GM04504 (cell line): ENCODE measurements at regions not wholly inside any gene's neighbourhood (a gene's known extent, or its start where the extent isn't known, plus 50 kb on each side); places are given as distances from the start of the nearest gene placed in this dataset.

Experiments used
- DNase-seq: peaks from one replicate; pipeline ENCODE4 v3.0.0-alpha.2; 2012; ENCODE audit warnings: low read depth

DNA sequence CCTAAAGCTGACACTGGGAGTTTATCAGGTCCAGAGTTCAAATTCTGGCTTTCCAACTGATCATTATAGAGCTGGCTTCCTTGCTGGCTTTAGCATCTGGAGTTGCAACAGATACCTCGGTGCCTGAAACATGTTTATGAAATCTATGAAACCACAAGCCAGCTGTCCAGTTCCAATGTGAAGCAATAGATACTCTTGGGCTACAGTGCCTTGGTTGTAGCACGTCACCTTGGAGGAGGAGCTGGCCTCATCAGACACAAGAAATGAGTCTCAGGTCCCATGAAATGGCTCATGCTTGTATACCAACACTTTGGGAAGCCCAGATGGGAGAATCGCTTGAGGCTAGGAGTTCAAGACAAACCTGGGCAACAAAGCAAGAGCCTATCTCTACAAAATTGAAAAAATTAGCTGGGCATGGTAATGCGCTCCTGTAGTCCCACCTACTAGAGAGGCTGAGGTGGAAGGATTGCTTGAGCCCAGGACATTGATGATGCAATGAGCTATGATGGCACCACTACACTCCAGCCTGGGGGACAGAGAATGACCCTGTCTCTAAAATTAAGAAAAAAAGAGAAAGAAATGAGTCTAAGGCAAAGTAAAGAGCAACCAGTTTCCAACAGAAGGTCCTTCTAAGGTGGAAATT is 132.5 kb upstream of the ZNF648 start:
- DNase-seq: peak; percentile 81

DNA sequence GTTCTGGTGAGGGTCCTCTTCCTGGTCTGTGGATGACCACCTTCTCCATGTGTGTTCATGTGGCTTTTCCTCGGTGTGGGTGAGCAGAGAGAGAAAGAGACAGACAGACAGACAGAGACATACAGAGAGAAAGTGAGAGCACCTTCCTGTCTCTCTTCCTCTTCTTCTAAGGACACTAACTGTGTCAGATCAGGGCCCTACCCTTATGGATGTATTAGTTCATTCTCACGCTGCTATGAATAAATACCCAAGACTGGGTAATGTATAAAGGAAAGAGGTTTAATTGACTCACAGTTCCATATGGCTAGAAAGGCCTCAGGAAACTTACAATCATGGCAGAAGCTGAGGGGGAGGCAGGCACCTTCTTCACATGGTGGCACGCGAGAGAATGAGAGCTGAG is 131.5 kb upstream of the ZNF648 start:
- no peak for DNase-seq

DNA sequence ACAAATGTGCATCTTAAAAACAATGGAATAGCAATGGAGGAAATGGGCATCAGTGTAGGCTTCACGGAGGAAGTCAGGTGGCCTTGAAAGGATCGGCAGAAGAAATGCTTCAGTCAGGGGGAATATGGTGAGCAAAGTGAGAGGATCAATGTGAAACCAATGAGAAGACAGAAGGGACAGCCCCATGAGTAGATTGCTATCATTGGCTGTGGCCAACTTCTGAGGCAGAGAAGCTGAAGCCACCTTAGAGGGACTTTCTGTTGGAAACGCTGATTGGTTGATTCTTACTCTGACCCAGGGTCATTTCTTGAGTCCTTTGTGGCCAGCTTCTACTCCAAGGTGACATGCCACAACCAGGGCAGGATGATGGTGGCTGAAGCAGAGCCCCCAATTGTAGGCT is 130.7 kb upstream of the ZNF648 start:
- DNase-seq: no peak

DNA sequence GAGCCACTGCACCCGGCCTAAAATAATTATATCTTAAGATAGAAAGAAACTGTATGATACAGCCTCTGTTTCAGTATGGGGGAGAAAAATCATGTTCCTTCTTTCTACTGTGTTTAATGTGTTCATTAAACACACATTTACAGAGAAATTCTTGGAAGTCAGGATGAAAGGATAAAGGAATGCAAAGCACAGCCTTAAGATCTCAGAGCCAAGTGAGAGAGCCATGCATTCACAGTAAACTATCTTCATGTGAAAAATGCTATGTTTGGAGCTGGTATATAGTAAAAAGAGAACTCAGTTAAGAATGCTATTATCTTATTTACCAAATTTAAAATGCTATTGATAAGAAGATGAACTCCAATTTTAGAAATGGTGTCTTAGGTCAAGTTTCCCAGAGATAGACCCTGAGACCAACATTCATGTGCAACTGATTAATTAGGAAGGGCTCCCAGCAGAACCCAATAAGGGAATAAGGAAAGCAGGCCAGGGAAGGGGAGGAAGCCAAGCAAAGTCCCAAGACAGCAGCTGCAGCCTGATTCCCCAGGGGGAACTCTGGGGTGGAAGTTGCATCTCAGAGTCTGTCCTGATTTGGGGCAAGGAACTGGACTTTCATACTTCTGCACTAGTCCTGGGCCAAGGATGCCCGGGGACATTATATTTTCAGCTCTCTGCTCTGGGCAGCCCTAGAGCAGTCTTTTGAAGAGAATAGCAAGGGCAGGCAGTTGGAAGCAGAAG is 130.0 kb upstream of the ZNF648 start:
- no peak for DNase-seq

DNA sequence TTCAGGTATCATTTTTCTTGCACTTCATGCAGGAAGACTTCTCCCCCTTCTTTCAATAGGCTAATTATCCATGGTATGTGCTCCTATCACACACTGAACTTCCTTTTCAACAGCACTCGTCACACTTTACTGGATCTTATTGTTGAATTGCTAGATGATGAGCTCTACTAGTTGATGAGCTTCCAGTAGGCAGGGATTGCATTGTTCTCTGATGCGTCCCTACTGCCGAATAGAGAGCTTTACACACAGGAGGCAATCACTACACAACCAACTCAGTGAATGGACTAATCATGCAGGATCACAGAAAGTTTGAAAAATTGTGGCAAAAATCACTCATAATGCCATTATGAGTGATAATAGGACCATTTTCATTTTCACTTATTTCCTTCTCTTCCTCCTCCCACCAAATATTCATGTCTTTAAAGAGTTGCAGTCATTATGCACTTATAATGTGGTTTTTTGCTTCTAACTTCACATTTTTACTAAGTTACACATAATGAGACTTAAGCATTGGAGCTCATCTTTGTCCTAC is 128.1 kb upstream of the ZNF648 start:
- no peak for DNase-seq

DNA sequence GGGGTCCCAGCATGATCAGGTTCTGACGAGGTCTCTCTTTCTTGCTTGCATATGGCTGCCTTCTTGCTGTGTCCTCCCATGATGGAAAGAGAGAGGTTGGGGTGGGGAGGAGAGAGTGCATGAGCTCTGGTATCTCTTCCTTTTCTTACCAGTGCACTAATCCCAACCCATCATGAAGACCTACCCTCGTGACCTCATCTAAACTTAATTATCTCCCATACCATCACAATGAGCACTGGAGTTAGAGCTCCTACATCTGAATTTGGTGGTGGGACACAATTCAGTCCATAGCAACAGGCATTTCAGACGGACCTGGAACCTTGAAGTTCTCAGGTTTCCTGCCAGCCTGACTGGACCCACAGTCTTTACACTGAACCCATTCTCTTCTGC is 125.2 kb upstream of the ZNF648 start:
- no peak for DNase-seq

DNA sequence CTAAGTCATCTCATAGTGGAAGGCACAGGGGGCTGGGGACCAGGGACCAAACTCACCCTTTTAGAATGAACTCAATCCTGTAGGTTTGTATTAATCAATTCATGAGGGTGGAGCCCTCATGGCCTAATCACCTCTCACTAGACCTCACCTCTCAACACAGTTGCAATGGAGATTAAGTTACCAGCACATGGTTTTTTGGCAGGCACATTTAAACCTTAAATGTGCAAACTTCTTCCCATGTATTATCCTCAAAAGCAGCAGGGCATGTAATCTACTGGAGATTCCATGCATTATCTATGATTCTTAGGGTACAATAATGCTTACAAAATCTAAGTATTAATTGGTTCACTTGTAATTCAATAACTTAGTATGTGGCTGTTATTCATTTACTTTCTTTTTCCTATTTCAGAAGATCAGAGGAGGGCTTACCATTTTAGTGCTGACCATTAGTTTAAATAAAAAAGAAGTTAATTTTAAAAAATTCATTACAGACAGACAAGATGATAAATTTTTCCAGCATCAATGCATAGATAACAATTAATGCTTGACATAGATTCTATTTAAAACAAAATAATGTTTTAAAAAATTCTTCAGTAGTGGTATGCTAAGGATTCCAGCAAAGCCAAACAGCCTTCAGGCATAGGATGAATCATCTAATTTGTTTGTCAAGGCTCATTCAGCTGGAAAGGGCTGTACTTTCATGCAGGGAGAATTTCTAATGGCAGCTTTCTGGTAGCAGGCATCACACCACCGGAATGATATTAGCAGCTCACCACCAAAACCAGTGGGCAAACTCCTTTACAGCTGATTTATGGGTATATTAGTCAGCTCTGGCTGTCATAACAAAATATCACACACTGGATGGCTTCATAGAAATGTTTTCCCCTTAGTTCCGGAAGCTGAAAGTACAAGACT is 124.6 kb upstream of the ZNF648 start:
- DNase-seq: peak; percentile 73

DNA sequence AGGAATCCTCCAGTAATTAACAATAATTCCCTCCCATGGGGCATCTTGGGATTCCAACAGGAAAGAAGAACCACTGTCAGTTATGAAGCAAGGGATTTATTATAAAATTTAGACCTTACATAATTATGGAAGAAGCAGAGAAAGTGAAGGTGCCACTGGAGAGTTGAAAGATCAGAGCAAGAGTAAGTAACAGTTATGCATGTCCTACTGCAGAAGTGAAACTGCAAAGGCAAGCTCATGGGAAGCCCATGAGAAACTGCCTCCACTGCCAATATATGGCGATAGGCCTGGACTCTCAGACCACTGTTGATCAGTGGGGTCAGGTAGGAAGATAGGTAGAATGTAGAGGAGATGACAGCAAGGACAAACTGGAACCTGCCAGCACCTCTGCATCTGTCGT is 123.6 kb upstream of the ZNF648 start:
- no peak for DNase-seq

DNA sequence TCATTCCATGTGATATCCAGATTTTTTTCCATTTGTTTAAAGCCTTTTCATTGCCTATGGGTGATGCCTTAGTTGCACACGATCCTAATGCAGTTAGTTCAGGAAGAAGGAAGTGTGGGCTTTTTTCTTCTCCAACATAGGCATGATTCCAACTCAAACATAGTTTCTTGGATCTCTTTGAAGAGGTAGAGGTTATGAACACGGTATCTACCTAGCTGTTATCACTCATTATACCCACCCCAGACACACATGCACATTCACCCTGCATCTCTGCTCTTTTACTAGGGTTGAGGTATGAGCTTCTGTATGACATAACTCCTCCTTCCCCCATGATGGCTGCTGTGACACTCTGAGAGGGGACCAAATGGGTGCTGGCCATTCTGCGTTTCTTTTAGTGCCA is 122.1 kb upstream of the ZNF648 start:
- no peak for DNase-seq

DNA sequence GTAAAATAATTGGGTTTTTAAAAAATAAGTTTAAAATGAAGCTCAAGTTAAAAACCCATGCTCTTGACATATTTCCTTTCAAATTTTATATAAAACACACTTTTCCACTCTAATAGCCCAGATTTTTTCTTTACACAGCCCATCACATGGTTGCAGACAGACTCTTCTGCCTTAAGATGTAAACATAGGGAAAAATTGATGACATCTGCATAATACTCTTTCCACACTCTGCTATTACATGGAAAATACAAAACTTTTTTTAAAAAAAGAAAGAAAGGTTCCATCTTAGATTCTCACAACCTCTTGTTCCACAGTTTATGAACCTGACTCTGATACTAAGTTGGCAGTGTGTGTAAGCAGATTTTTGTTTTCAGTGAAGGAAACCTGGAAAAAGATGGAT is 120.8 kb upstream of the ZNF648 start:
- DNase-seq: no peak

DNA sequence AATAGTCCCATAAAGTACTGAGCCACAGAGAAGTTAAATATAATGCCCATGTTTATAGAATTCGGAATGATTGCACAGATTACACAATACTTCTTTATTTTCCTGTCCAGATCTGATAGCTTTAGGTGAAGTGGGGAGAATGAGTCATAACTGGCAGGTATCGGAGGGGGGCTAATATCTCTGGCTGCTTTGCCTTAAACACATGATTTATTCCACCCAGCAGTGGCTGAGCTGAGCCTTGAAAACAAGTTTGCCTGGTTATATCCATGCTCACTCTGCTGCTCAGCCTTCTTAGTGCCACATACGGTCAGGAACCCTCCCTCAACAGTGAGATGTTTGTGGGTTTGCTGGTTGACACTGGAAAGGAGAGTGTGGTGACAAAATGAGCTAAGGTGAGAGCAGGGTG is 119.7 kb upstream of the ZNF648 start:
- no peak for DNase-seq

DNA sequence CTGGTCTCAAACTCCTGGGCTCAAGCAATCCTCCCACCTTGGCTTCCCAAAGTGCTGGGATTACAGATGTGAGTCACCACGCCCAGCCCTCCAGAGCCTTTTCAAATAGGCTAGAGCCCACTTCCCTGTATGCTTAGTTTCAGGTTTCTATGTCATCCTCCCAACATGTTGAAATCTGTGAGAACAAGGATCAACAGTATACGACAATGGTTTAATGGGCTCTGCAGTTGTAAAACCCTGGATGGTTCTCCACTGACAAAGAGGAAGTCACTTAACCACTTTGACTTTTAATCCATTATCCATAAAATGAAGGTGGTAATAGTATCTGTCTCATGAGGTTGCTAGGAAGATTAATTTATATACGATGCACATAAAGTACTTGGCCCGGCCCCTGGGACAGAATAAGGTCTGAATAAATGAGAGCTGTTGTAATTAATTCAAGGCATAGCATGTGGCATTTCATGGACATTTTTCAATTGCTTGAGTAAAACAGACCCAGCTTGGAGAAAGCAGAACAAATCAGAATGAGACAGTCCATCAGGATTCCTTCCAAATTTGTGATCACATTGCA is 113.9 kb upstream of the ZNF648 start:
- DNase-seq: no peak

DNA sequence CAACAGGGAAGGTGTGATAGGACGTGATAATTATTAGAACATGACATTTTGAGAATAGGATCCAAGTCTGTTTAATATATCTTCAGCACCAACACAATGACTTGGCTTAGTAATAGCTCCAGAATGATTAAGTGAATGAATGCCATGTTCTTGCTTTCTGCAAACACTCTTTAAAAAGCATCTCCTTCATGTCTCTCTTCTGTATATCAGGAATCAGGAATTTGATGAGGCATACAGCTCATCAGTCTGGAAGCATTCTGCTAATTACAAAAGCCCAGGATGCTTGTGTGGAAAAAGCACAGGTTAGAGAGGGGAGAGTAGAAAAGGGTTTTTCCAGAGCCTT is 113.0 kb upstream of the ZNF648 start:
- DNase-seq: no peak

DNA sequence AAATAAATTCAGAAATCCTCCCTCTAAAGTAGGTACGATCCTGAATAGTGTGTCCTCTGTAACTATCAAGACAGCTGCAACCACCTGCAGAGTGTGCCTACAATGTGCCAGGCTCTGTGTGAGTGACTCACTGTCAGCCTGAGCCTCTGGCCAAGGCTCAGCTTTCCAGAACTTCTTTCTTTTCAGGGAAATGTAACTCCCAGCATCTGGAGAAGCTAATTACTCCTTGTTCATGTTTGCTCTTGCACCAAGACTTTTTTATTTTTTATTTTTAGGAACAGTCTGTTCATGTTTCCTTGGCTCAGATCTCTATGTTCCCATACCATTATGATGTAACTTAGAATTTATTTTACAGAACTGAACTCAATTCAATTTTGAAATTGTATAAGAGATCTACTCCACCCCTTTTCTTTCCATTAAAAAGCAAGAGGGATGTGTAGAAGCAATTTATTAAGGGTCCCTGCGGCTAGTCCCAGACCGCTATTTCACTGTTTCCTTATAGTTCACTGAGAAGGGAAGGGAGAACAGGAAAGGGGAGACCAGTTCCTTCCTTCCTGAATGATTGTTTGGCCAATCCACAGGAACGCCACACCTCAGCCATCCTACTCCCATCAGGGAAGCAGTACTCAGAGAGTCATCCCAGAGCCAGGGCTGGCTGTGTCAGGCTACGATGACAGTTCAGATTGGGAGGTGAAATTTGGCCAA is 112.4 kb upstream of the ZNF648 start:
- no peak for DNase-seq

DNA sequence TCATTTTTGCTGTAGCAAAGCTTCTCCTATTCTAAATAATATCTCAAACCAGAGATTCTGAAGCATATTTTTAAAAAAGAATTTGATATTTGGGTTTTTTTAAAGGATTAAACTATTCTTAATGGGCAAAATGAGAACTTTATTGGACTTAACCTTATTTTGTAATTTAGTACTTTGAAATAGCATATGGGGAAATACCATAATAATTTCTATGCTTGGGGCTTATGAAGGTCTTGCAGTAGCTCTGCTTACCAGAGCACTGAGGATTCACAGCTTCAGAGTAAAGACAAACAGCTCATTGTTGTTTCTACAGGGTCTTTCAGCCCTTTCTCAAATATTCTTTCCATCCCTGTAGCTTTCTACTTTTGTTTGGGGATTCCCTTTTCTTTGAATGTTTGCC is 111.2 kb upstream of the ZNF648 start:
- DNase-seq: no peak

DNA sequence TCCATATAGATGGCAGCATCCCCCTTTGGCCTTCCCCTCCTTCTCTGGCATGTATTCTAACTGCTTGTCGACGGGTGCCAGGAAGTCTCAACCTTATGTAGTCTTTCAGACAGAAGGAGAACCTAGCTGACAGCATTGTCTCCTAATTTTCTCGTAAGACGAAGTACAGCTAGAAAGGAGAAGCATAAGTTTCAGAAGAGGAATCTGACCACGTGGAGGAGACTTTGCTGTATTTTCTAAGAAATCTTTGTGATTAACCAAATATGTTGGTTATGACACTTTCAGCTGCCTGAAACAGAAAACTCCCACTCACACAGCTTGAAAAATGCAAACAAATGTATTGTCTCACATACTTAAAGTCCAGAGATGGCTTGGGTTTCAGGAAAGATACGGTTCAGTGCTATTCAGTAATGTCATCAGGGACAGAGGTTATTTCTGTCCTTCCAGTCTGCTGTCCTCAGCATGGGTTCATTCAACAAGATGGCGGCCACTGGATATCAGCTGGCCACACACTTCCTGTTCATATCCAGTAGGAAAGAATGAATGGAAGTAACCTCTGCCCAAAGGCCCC is 109.5 kb upstream of the ZNF648 start:
- DNase-seq: no peak

DNA sequence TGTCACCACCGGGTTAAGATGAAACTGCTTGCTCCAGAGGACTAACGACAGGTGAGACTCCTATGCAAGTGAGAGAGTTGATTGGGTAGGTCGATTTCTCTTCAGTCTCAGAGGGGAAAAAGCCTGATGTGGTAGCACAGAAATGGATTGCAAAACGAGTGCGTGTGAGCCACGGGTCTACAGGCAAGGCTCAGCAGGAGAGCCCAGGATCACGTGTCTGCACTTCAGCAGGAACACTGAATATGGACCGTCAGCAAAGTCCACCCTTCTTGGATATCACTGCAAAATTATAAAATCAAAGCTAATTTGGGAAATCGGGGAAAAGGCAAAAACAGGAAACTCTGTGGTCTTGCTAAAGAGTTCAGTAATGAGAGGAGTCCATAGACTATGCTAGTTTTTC is 107.7 kb upstream of the ZNF648 start:
- DNase-seq: no peak

DNA sequence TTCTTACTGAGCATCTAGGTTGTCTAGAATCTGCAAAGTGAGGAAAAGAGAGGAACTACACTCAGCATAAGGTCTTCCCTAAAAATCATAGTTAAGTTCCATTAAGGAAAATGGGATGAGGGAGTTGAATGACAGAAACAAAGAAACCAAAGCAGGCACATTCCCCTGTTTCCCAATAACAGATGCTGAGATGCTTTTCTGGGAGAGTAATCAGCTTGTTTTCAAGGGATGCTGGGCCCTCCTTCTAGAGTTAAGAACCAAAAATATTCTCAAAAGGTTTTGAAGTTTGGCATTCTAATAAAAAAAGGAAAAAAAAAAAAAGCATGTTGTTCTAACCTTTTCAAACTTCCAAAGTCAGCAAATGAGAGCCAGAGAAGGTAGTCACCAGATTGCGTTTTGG is 105.2 kb upstream of the ZNF648 start:
- DNase-seq: no peak

DNA sequence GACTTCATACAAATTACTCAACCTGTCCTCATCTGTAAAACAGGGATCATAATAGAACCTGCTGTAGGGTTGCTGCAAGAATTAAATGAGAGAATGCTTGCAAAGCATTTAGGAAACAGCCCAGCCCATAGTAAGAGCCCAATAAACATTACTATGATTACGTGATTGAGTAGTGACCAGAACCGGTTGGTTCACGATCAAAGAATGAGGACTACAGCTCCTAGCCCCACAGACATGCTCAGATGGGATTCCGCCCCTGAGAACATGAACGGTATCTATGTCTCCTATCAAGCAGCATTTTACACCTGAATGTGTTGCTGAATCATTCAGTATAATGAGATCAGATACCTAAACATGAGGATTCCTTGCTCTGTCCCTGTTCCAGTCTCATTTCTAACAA is 104.8 kb upstream of the ZNF648 start:
- no peak for DNase-seq

DNA sequence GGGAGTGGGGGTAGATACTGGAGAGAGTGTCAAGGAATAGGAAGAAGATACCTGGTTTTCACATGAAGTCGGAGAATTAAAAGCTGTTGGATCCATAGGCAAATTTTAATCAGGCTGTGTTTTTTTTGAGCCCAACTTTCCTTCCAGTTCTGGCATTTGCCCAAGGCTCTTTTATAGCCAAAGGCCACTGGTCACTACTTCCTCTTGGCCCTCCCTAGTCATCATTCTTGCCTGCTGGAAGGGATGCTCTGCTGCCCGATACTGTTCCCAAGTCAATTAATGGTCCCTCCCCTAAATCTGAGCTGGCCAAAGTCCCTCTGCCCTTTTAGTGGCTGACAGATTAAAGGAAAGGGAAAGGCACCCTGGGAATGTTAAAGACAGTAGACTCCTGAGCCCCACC is 102.8 kb upstream of the ZNF648 start:
- DNase-seq: no peak

DNA sequence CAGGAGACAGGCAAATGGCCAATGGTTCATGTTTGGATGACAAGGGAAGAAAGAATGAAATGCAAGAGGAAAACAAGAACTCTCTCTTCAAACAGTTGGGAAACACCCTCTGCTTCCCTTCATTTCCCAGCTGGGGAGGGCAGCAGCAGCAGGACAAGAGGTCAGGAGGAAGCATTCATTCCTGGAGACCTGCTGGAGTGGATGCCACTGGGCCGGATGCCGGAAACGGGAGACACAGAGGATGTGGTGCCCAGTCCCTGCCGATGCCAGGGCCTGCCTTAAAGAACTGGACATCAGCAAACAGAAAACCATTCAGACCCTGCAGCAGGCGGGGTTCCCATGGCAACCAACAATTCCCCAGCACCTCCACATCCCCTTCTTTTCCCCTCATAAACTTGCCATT is 102.3 kb upstream of the ZNF648 start:
- DNase-seq: no peak

DNA sequence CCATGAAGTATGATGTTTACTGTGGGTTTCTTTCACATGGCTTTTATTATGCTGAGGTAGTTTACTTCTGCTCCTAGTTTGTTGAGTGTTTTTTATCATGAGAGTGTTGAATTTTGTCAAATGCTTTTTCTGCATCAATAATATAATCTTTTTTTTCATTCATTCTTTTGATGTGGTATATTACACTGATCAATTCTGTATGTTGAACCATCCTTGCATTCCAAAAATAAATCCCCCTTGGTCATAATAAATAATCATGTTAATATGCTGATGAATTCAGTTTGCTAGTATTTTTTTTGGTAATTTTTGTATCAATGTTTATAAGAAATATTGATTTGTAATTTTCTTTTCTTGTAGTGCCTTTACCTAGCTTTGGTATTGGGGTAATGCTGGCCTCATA is 97.9 kb upstream of the ZNF648 start:
- DNase-seq: no peak
